Adrenal gland (tissue), 9 donors: ENCODE measurements at regions not wholly inside any gene's neighbourhood (a gene's known extent, or its start where the extent isn't known, plus 50 kb on each side); places are given as distances from the start of the nearest gene placed in this dataset.

Experiments
- DNase-seq, 7 donors: peaks; one replicate each; pipeline ENCODE4 v3.0.0-alpha.2; 2019 to 2020
- H3K27ac ChIP-seq, 5 donors: fragments of 200-600 bp; sonication (generic) in 4 of 5; 1 replicate in 3 of 5; 2 replicates in 2 of 5; pipeline versions ENCODE4 v1.5.1 to v1.8.0; 2016 to 2020; ENCODE audit warnings: mild to moderate bottlenecking in 1 of 5
- H3K27me3 ChIP-seq: fragments of 200-600 bp; 2 replicates; pipeline ENCODE4 v1.8.0; 2021
- H3K36me3 ChIP-seq, 2 donors: fragments of 200-600 bp; replicated peaks in 1 of 2; 1 replicate in 1 of 2; 2 replicates in 1 of 2; pipeline versions ENCODE4 v1.5.1 to v1.8.0; 2018 to 2022
- H3K4me1 ChIP-seq, 2 donors: fragments of 200-600 bp; replicated peaks in 1 of 2; 1 replicate in 1 of 2; 2 replicates in 1 of 2; pipeline versions ENCODE4 v1.5.1 to v1.8.0; 2018 to 2021
- H3K4me3 ChIP-seq, 4 donors: fragments of 200-600 bp; sonication (generic) in 3 of 4; one replicate each; pipeline ENCODE4 v1.5.1; 2016 to 2018
- H3K9me3 ChIP-seq, 3 donors: fragments of 200-600 bp; sonication (generic) in 1 of 3; replicated peaks in 1 of 3; 1 replicate in 2 of 3; 2 replicates in 1 of 3; pipeline versions ENCODE4 v1.5.1 to v1.8.0; 2016 to 2021
- CTCF ChIP-seq, 6 experiments: fragments of 450-650 bp in 4 of 6; fragments of 200-600 bp in 2 of 6; sonication (generic) in 1 of 6; IDR thresholded peaks; 1 replicate in 5 of 6; 2 replicates in 1 of 6; pipeline versions ENCODE4 v1.5.1 to v1.8.0; 2016 to 2021; ENCODE audit warnings: antibody characterized with exemption in 6 of 6, mild to moderate bottlenecking in 2 of 6, moderate library complexity in 1 of 6
- POLR2A ChIP-seq, 2 donors: fragments of 450-650 bp; IDR thresholded peaks; one replicate each; pipeline ENCODE4 v1.6.1; 2017; ENCODE audit warnings: antibody characterized with exemption in 2 of 2, mild to moderate bottlenecking in 2 of 2, moderate library complexity in 1 of 2
- WGBS, 4 donors: extraction: QIAGEN DNeasy Blood & Tissue Kit in 2 of 4; methylation state at CpG; one replicate each; pipeline versions ENCODE4 v1.1.5 to v1.1.7; 2013 to 2017; 5-methylcytosine and 5-hydroxymethylcytosine counted together
- intact Hi-C, 2 donors: fragments of 100-400 bp; cut with DNase I; formaldehyde crosslinking; loops; one replicate each; pipeline versions ENCODE4 v1.14.1 to v1.15.0; 2022 to 2023
- donor health status: healthy with polysubstance abuse.
- donor health status: Bipolar disorder and iron deficiency.
- donor health status: DM: yes; HTN: yes; CAD: no.
- donor health status: DM: no; HTN: no; CAD: no.
- donor health status: DM: no; HTN: no; CAD: no.

DNA sequence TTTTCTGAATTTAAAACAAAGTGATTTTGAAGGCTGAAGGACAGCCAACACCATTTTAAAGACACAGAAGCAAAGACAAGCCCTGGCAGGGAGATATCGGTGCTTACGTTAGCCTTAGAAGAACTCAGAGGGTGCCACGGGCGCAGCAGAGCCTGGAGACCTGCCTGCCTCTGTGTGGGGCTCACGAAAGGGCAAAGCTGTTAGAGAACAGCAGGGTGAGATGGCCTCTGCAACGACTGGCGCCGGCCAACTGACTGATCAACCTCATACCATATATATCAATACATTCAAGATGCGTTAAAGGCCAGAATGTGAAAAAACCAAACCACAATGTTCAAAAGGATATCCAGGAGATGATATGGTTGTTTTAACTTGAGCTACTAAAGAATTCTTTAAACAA, 151.0 kb upstream of the RPS6KA2 start:
- H3K4me3 ChIP-seq = no peak overlapping the region
- no peaks in the 10 kb centered on the region for H3K4me1 ChIP-seq
- no peak overlapping the region for H3K27ac ChIP-seq
- intact Hi-C loops = no loop called here
- H3K27me3 ChIP-seq = no peaks in the 10 kb centered on the region
- no peak for DNase-seq
- H3K36me3 ChIP-seq = no peaks in the 10 kb centered on the region
- 71 to 87% (median 83%) methylated on average over 9 of the region's 9 CpGs for WGBS, 4 donors
- TF ChIP-seq POLR2A (IDR thresholded peaks at IDR 0.05) = no peak
- TF ChIP-seq CTCF (IDR thresholded peaks at IDR 0.05) = no peak
- H3K9me3 ChIP-seq = no peaks in the 10 kb centered on the region

GRCh38 chr6:166777096-166777630, 150.1 kb upstream of the RPS6KA2 start:
- WGBS, 4 donors = 73 to 78% (median 77%) methylated on average over 14 of the region's 14 CpGs
- intact Hi-C loops = no loop called here
- no peak for DNase-seq

GRCh38 chr6:166776571-166776970, 149.5 kb upstream of the RPS6KA2 start:
- intact Hi-C loops = no loop called here
- WGBS, 4 donors = 71 to 84% (median 80%) methylated on average over 12 of the region's 12 CpGs
- H3K27ac ChIP-seq = no peak overlapping the region
- H3K4me3 ChIP-seq = no peak overlapping the region
- no peaks in the 10 kb centered on the region for H3K27me3 ChIP-seq
- no peak for DNase-seq
- H3K36me3 ChIP-seq = no peaks in the 10 kb centered on the region
- TF ChIP-seq CTCF (IDR thresholded peaks at IDR 0.05) (no peak), POLR2A (IDR thresholded peaks at IDR 0.05) (no peak)
- H3K9me3 ChIP-seq = no peaks in the 10 kb centered on the region
- no peaks in the 10 kb centered on the region for H3K4me1 ChIP-seq

More at GRCh38 chr6:166777096-166777630, 150.1 kb upstream of the RPS6KA2 start:
- Histone ChIP-seq H3K36me3 (no peaks in the 10 kb centered on the region), H3K27me3 (no peaks in the 10 kb centered on the region), H3K4me1 (no peaks in the 10 kb centered on the region), H3K9me3 (no peaks in the 10 kb centered on the region), H3K4me3 (no peak overlapping the region), H3K27ac (no peak overlapping the region)
- TF ChIP-seq POLR2A (IDR thresholded peaks at IDR 0.05) = no peak
- TF ChIP-seq CTCF (IDR thresholded peaks at IDR 0.05) = no peak

DNA sequence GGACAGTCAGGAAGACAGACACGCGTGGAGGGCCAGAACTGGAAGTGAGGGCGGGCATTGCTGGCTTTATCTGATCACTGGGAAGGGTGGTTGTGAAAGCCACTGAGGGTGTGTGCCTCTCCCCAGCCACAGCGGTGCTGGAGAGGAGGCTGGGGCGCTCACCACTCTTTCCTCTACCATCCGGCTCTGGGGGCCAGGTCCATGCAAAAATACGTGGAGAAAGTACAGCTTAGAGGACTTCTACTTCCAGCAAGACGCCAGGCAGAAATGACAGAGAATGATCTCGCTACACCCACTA, 148.8 kb upstream of the RPS6KA2 start:
- no peaks in the 10 kb centered on the region for H3K27me3 ChIP-seq
- no peak overlapping the region for H3K27ac ChIP-seq
- H3K4me1 ChIP-seq = no peaks in the 10 kb centered on the region
- H3K36me3 ChIP-seq = no peaks in the 10 kb centered on the region
- no peak overlapping the region for H3K4me3 ChIP-seq
- intact Hi-C loops = no loop called here
- TF ChIP-seq CTCF (IDR thresholded peaks at IDR 0.05) = no peak
- TF ChIP-seq POLR2A (IDR thresholded peaks at IDR 0.05) = no peak
- 62 to 78% (median 70%) methylated on average over 8 to 9 of the region's 9 CpGs for WGBS, 4 donors
- DNase-seq = no peak
- H3K9me3 ChIP-seq = no peaks in the 10 kb centered on the region
